Tibial nerve (tissue), 3 donors: ENCODE measurements at regions not wholly inside any gene's neighbourhood (a gene's known extent, or its start where the extent isn't known, plus 50 kb on each side); places are given as distances from the start of the nearest gene placed in this dataset.

ENCODE experiments used
- POLR2A ChIP-seq, 2 donors: fragments of 450-650 bp; IDR thresholded peaks; one replicate each; pipeline ENCODE4 v1.6.1; 2017; ENCODE audit warnings: antibody characterized with exemption in 2 of 2, mild to moderate bottlenecking in 2 of 2, moderate library complexity in 2 of 2
- TF ChIP-seq, protein P1 (sequence below), 5 experiments: fragments of 200-600 bp in 3 of 5; fragments of 450-650 bp in 2 of 5; sonication (generic) in 3 of 5; IDR thresholded peaks; one replicate each; pipeline ENCODE4 v1.5.1; 2016 to 2019; ENCODE audit warnings: antibody characterized with exemption in 5 of 5, mild to moderate bottlenecking in 3 of 5, moderate library complexity in 2 of 5

DNA sequence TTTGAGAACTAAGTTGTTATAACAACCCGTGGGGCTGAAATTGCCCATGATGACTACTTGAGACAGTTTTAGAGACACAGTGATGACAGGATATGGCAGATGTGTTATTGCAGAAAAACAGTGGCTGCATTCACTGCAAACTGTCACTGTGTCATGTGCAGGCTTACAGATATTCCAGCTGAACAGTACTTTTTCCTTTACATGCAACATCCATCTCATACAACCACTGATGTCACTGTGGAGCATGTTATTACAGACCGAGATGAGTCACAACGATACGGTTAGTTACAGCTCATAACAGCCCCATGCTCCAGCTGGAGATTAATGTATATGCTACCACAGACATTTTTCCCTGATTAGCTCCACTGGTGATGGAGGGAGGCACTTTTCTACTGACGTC lies 207.4 kb downstream of the TMA16 start:
- TF ChIP-seq, protein P1, sequence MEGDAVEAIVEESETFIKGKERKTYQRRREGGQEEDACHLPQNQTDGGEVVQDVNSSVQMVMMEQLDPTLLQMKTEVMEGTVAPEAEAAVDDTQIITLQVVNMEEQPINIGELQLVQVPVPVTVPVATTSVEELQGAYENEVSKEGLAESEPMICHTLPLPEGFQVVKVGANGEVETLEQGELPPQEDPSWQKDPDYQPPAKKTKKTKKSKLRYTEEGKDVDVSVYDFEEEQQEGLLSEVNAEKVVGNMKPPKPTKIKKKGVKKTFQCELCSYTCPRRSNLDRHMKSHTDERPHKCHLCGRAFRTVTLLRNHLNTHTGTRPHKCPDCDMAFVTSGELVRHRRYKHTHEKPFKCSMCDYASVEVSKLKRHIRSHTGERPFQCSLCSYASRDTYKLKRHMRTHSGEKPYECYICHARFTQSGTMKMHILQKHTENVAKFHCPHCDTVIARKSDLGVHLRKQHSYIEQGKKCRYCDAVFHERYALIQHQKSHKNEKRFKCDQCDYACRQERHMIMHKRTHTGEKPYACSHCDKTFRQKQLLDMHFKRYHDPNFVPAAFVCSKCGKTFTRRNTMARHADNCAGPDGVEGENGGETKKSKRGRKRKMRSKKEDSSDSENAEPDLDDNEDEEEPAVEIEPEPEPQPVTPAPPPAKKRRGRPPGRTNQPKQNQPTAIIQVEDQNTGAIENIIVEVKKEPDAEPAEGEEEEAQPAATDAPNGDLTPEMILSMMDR (IDR thresholded peaks at IDR 0.05) = no peak
- TF ChIP-seq POLR2A (IDR thresholded peaks at IDR 0.05) = no peak
